ENCODE measurements at regions not wholly inside any gene's neighbourhood (a gene's known extent, or its start where the extent isn't known, plus 50 kb on each side); places are given as distances from the start of the nearest gene placed in this dataset.

DNA sequence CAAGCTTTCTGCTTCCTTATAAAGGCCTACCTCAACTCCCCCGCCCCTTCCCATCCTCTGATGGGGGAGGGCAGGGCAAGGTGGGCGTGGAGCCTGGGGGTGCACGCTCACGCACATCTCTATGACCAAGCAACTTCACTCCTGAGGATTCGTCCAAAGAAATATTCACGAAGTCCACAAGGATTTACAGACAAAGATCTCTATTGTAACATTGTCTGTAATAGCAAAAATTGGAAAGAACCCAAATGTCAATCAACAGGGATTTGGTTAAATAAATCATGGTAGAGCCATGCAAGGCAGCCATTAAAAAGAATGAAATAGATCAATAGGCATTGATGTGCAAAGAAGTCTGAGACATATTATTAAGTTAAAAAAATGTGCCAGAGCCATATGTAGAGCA lies 130.4 kb upstream of the AFDN start:
- TF ChIP-seq POLR2AphosphoS5 (IDR thresholded peaks at IDR 0.05; ENCODE audit: borderline replicate concordance, low read depth, low read length), result no peak
- no peak for TF ChIP-seq EZH2 (IDR thresholded peaks at IDR 0.05)
- TF ChIP-seq FOXP2 (optimal IDR thresholded peaks at IDR 0.05; ENCODE audit: control extremely low read depth, extremely low read length, insufficient read depth), result no peak
